ENCODE measurements at regions not wholly inside any gene's neighbourhood (a gene's known extent, or its start where the extent isn't known, plus 50 kb on each side); places are given as distances from the start of the nearest gene placed in this dataset.

DNA sequence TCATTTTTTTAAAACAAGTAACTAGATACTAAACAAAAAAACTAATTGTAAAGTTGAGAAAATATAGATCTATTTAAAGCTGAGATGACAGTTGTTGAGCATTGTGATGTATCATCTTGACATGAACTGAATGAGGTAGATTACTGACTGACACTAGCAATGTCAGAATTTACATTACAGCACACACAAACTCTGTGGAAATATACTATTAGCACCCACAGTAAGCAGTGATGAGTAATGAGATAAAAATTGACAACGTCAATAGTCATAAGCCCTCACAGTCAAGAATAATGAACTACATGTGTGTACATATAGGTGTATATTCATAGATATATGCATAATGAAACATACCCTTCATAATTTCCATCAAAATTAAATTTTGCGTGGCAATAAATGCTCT lies 368.4 kb downstream of the TFEC start:
- Mint-ChIP-seq H3K27ac (no peak overlapping the region), H3K27me3 (ENCODE audit: low read depth, poor library complexity) (no peaks in the 10 kb centered on the region), H3K4me3 (no peak overlapping the region), H3K4me1 (peaks cover 5% of the 10 kb centered on the region), H3K9me3 (no peaks in the 10 kb centered on the region), H3K36me3 (ENCODE audit: low read depth) (no peaks in the 10 kb centered on the region)
- no peak for DNase-seq
- TF ChIP-seq, protein P1, sequence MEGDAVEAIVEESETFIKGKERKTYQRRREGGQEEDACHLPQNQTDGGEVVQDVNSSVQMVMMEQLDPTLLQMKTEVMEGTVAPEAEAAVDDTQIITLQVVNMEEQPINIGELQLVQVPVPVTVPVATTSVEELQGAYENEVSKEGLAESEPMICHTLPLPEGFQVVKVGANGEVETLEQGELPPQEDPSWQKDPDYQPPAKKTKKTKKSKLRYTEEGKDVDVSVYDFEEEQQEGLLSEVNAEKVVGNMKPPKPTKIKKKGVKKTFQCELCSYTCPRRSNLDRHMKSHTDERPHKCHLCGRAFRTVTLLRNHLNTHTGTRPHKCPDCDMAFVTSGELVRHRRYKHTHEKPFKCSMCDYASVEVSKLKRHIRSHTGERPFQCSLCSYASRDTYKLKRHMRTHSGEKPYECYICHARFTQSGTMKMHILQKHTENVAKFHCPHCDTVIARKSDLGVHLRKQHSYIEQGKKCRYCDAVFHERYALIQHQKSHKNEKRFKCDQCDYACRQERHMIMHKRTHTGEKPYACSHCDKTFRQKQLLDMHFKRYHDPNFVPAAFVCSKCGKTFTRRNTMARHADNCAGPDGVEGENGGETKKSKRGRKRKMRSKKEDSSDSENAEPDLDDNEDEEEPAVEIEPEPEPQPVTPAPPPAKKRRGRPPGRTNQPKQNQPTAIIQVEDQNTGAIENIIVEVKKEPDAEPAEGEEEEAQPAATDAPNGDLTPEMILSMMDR (IDR thresholded peaks at IDR 0.05) = no peak

- Mint-ChIP-seq H3K9me3 (no peaks in the 10 kb centered on the region), H3K27me3 (ENCODE audit: low read depth, poor library complexity) (no peaks in the 10 kb centered on the region), H3K4me3 (no peak overlapping the region), H3K36me3 (ENCODE audit: low read depth) (no peaks in the 10 kb centered on the region), H3K4me1 (peaks cover 4% of the 10 kb centered on the region), H3K27ac (no peak overlapping the region)
- TF ChIP-seq, protein P1 (IDR thresholded peaks at IDR 0.05) = no peak
- DNase-seq = no peak
These were observed 372.3 kb downstream of the TFEC start for GRCh38 chr7:115658223-115658622.

DNA sequence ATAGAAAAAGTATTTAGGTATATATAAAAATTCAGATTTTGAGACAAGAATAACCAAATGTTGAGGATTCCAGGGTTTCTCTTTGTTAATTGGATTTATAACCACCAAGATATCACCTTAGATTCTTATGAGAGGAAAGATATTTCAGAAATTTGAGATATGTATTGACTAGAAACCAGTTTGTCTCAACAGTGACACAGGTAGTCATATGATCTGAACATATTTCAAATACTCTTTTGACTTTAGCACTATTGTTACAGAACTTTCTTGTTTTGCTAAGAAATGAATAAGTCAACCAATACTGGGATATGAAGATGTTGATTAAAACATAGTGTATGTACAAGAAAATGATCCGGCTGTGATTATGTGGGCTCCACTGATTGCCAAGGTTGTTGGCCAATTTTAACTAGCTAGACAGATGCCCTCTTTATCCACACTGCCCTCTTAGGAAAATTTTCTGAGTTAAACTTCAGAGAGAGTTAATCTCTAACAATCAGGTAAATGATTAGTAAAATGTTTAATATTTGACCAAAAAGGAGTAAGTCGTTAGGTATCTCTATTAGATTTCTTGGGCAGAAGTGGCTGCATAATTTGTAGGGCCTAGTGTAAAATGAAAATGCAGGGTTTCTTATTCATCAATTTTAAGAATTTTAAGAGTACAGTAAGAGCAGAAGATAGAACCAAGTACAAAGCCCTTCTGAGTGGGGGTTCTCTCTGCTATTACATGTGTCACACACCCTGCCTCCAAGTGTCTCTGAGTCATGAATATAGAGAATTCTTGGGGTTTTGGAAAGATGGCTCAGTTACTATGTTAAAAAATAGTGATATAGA lies 376.0 kb downstream of the TFEC start:
- TF ChIP-seq, protein P1 (IDR thresholded peaks at IDR 0.05) = no peak
- no peaks in the 10 kb centered on the region for H3K4me1 Mint-ChIP-seq
- no peak overlapping the region for H3K27ac Mint-ChIP-seq
- no peak overlapping the region for H3K4me3 Mint-ChIP-seq
- H3K9me3 Mint-ChIP-seq = no peaks in the 10 kb centered on the region
- H3K36me3 Mint-ChIP-seq (ENCODE audit: low read depth) = no peaks in the 10 kb centered on the region
- no peak for DNase-seq
- H3K27me3 Mint-ChIP-seq (ENCODE audit: low read depth, poor library complexity) = no peaks in the 10 kb centered on the region

GRCh38 chr7:115649429-115649828 lies 381.1 kb downstream of the TFEC start:
- DNase-seq = no peak
- Mint-ChIP-seq H3K36me3 (ENCODE audit: low read depth) (no peaks in the 10 kb centered on the region), H3K27me3 (ENCODE audit: low read depth, poor library complexity) (no peaks in the 10 kb centered on the region), H3K27ac (no peak overlapping the region), H3K4me3 (no peak overlapping the region), H3K9me3 (no peaks in the 10 kb centered on the region), H3K4me1 (no peaks in the 10 kb centered on the region)
- TF ChIP-seq, protein P1 (IDR thresholded peaks at IDR 0.05) = no peak

GRCh38 chr7:115647712-115648111 lies 382.9 kb downstream of the TFEC start:
- no peaks in the 10 kb centered on the region for H3K4me1 Mint-ChIP-seq
- no peaks in the 10 kb centered on the region for H3K27me3 Mint-ChIP-seq (ENCODE audit: low read depth, poor library complexity)
- H3K36me3 Mint-ChIP-seq (ENCODE audit: low read depth) = no peaks in the 10 kb centered on the region
- DNase-seq = no peak
- no peaks in the 10 kb centered on the region for H3K9me3 Mint-ChIP-seq
- H3K27ac Mint-ChIP-seq = no peak overlapping the region
- H3K4me3 Mint-ChIP-seq = no peak overlapping the region
- TF ChIP-seq, protein P1 (IDR thresholded peaks at IDR 0.05) = no peak

DNA sequence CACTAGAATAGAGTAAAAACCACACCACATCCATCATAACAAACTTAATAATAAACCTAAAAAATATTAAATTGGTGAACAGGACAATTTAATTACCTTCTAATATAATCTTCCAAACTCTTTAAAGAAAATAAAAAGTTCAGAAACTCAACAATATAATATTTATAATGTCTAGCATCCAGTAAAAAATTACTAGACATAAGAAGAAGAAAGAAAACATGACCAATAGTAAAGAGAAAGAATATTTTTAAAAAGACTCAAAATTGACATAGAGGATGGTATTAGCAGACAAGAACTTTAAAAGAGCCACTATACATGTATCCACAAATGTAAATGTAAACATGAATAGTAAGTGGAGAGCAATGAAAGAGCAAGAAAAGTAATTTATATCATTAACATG lies 388.4 kb downstream of the TFEC start:
- no peaks in the 10 kb centered on the region for H3K36me3 Mint-ChIP-seq (ENCODE audit: low read depth)
- H3K27ac Mint-ChIP-seq = no peak overlapping the region
- no peak overlapping the region for H3K4me3 Mint-ChIP-seq
- TF ChIP-seq, protein P1 (IDR thresholded peaks at IDR 0.05) = no peak
- no peaks in the 10 kb centered on the region for H3K27me3 Mint-ChIP-seq (ENCODE audit: low read depth, poor library complexity)
- no peak for DNase-seq
- H3K4me1 Mint-ChIP-seq = peaks cover 6% of the 10 kb centered on the region
- H3K9me3 Mint-ChIP-seq = peaks cover 4% of the 10 kb centered on the region

All from nephron progenitor cell (in vitro differentiated cells).